ENCODE measurements at regions not wholly inside any gene's neighbourhood (a gene's known extent, or its start where the extent isn't known, plus 50 kb on each side); places are given as distances from the start of the nearest gene placed in this dataset.

DNA sequence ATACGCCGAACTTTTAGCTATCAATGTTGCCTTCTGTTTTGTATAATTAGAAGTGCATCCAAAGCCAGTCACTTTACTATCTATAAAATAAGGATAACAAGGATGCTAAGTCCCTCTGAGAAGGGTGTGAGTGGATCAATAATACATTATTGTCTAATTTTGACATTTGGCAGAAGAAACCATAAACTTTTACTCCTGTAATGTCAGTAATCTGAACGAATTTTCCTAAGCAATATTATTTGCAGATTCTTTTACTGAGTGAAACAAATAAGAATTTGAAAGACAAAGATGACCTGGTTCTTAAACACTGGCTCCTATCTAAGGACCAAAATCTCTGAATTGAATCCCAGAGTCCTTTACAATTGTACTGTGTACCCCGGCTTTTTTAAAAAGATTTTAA lies 126.6 kb upstream of the TMEM161B start:
- DNase-seq, result no peak
- TF ChIP-seq, protein P1, sequence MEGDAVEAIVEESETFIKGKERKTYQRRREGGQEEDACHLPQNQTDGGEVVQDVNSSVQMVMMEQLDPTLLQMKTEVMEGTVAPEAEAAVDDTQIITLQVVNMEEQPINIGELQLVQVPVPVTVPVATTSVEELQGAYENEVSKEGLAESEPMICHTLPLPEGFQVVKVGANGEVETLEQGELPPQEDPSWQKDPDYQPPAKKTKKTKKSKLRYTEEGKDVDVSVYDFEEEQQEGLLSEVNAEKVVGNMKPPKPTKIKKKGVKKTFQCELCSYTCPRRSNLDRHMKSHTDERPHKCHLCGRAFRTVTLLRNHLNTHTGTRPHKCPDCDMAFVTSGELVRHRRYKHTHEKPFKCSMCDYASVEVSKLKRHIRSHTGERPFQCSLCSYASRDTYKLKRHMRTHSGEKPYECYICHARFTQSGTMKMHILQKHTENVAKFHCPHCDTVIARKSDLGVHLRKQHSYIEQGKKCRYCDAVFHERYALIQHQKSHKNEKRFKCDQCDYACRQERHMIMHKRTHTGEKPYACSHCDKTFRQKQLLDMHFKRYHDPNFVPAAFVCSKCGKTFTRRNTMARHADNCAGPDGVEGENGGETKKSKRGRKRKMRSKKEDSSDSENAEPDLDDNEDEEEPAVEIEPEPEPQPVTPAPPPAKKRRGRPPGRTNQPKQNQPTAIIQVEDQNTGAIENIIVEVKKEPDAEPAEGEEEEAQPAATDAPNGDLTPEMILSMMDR (IDR thresholded peaks at IDR 0.05), result no peak
- TF ChIP-seq POLR2AphosphoS5 (IDR thresholded peaks at IDR 0.05) (no peak), POLR2A (IDR thresholded peaks at IDR 0.05) (no peak), EP300 (IDR thresholded peaks at IDR 0.05; ENCODE audit: low read depth) (no peak)
- in situ Hi-C loops (cut with MboI; ENCODE audit: low pct_ligation_motif_present in 1 of 4, low pct_unique_long_range_greater_than_20kb in 1 of 4, low sequenced_read_pairs in 3 of 4) (no loop called here), intact Hi-C loops (cut with DNase I; ENCODE audit: low total_unique reads) (no loop called here)
- Histone ChIP-seq H3K4me1 (no peaks in the 10 kb centered on the region), H3K9me3 (no peaks in the 10 kb centered on the region), H3K4me3 (no peak overlapping the region), H3K27me3 (no peaks in the 10 kb centered on the region), H3K36me3 (no peaks in the 10 kb centered on the region), H3K27ac (no peak overlapping the region)
- WGBS, 2 donors (ENCODE audit: low coverage in 1 of 2), result 67 to 74% methylated on average over 4 of the region's 4 CpGs

DNA sequence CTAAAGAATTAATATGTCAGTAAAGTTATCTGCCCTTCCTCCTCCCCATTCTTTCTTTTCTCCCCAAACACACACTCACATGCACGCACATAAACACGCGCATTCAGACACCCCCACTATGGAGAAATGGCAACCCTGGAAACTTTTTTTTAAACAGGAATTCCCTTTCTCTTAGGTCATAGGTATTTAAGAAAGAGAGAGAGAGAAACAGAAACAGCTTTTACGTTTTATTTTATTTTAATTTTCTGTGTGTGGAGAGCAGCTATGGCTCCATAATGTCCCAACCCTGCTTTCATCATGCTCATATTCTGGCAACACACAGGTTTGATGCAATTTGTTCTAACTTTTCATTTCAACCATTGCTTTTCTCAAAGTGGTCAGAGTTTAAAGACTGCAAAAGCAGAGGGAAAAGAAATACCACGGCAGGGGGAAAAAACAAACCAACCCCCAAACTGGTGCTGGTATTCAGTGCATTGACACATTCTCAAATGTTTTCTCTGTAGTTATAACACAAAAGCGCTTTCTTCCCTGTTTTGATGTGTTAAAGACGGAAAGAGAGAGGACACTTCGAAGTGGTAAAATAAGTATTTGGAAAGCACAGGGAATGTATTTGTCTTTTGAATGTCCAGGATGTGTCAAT lies 126.0 kb upstream of the TMEM161B start:
- Histone ChIP-seq H3K9me3 (no peaks in the 10 kb centered on the region), H3K36me3 (no peaks in the 10 kb centered on the region), H3K4me1 (no peaks in the 10 kb centered on the region), H3K27ac (no peak overlapping the region), H3K4me3 (no peak overlapping the region), H3K27me3 (no peaks in the 10 kb centered on the region)
- intact Hi-C loops (cut with DNase I; ENCODE audit: low total_unique reads), result no loop called here
- no peak for TF ChIP-seq POLR2AphosphoS5 (IDR thresholded peaks at IDR 0.05)
- TF ChIP-seq EP300 (IDR thresholded peaks at IDR 0.05; ENCODE audit: low read depth), result no peak
- TF ChIP-seq, protein P1 (IDR thresholded peaks at IDR 0.05), result no peak
- TF ChIP-seq POLR2A (IDR thresholded peaks at IDR 0.05), result no peak
- in situ Hi-C loops (cut with MboI; ENCODE audit: low pct_ligation_motif_present in 1 of 4, low pct_unique_long_range_greater_than_20kb in 1 of 4, low sequenced_read_pairs in 3 of 4), result no loop called here
- DNase-seq, result no peak
- WGBS, 2 donors (ENCODE audit: low coverage in 1 of 2), result 74 to 75% methylated on average over 8 of the region's 8 CpGs

DNA sequence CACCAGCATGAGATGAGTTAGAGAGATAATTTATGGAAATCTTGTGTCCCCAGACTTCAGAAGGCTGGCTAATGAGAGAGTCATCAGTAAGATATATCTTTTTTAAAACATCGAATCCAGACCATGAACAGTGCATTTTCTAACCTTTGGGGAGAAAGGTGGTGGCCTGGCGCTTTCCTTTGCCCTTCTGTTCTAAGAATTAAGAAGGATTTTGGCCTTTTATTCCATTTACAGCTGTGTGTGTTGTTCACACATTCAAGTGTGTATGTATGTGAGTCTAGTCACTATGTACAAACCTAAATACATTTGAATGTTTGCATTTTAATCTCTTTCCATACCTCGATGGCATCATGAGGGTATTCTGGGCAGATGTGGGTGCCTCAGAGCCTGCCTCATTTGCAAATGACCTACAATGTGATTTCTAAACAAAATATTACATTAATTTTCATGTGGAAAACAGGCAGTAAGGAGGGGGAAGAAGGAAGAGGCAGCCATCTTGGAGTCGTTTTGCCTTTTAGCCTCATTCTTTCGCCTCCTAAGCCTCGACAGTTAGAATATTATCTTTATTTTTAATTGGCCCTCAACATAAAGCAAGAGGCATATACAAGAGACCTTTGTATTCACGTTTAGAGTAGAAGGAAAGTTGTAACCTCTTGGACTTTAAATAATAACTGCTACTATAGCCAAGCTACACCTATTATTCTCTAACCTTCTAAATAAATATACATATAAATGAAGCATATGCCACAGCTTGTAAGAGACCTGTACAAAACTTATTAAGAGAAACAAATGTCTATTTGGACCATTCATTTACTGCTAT lies 125.3 kb upstream of the TMEM161B start:
- Histone ChIP-seq H3K9me3 (no peaks in the 10 kb centered on the region), H3K4me1 (no peaks in the 10 kb centered on the region), H3K27me3 (no peaks in the 10 kb centered on the region), H3K4me3 (no peak overlapping the region), H3K36me3 (no peaks in the 10 kb centered on the region), H3K27ac (no peak overlapping the region)
- intact Hi-C loops (cut with DNase I; ENCODE audit: low total_unique reads) (no loop called here), in situ Hi-C loops (cut with MboI; ENCODE audit: low pct_ligation_motif_present in 1 of 4, low pct_unique_long_range_greater_than_20kb in 1 of 4, low sequenced_read_pairs in 3 of 4) (no loop called here)
- 69 to 71% methylated on average over 7 of the region's 7 CpGs for WGBS, 2 donors (ENCODE audit: low coverage in 1 of 2)
- TF ChIP-seq EP300 (IDR thresholded peaks at IDR 0.05; ENCODE audit: low read depth) (no peak), POLR2A (IDR thresholded peaks at IDR 0.05) (no peak), POLR2AphosphoS5 (IDR thresholded peaks at IDR 0.05) (no peak)
- TF ChIP-seq, protein P1 (IDR thresholded peaks at IDR 0.05), result no peak
- no peak for DNase-seq

DNA sequence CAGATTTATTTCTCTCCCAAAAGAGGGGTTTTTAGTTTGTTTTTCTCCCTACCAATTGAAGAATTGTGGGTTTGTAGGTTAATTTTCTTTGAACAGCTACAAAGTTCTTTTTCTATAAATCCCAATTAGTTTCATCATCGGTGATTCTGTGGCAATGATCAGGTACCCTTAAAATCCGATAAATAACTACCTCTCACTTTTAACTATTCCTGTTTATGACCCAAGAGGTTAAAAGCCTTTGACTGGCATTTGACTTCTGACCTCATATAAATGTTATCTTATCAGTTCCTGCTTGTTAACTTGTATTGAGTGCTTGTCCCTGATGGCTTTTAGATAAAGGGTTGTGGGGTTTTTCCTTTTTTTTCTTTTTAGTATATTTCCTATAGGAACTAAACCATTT lies 124.4 kb upstream of the TMEM161B start:
- Histone ChIP-seq H3K4me1 (no peaks in the 10 kb centered on the region), H3K27ac (no peak overlapping the region), H3K27me3 (no peaks in the 10 kb centered on the region), H3K36me3 (no peaks in the 10 kb centered on the region), H3K4me3 (no peak overlapping the region), H3K9me3 (no peaks in the 10 kb centered on the region)
- WGBS, 2 donors (ENCODE audit: low coverage in 1 of 2), result 38 to 52% methylated on average over 2 of the region's 2 CpGs
- intact Hi-C loops (cut with DNase I; ENCODE audit: low total_unique reads), result no loop called here
- in situ Hi-C loops (cut with MboI; ENCODE audit: low pct_ligation_motif_present in 1 of 4, low pct_unique_long_range_greater_than_20kb in 1 of 4, low sequenced_read_pairs in 3 of 4), result no loop called here
- TF ChIP-seq, protein P1 (IDR thresholded peaks at IDR 0.05), result no peak
- TF ChIP-seq POLR2AphosphoS5 (IDR thresholded peaks at IDR 0.05), result no peak
- no peak for TF ChIP-seq EP300 (IDR thresholded peaks at IDR 0.05; ENCODE audit: low read depth)
- no peak for TF ChIP-seq POLR2A (IDR thresholded peaks at IDR 0.05)
- DNase-seq, result no peak

Measured in transverse colon (tissue), 4 donors.